ENCODE measurements at regions not wholly inside any gene's neighbourhood (a gene's known extent, or its start where the extent isn't known, plus 50 kb on each side); places are given as distances from the start of the nearest gene placed in this dataset.

DNA sequence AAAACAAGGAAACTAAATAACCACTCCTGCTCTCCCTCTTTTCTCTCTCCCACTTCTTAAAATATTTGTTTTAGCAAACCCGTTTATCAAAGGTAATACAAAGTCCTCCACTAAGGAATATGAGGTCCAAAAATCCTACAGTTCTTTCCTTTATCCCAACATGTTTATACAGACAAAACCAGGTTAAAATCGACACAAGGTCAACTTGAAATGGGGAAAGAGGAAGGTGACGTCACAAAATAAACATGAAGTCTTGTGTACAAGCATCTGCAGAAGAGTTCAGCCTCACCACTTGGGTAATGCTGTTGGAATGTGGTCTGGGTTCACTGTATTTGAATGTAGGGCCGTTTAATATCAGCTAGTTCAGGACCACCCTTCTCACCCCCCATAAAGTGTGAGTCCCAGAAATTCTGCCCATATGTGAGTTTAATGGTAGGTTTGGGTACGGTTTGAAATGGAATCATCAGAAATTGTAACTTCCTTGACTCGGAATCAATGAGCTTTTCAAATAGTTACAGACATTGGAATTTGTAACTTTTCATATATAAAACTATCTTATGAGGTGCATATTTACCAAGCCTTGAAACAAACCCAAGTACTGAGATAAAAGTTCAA, 120.0 kb upstream of the SLC38A2 start:
- DNase-seq: no peak
- Histone ChIP-seq H3K9me3 (ENCODE audit: control extremely low read depth in 1 of 5, control insufficient read depth in 4 of 5, insufficient read depth in 2 of 5, low read depth in 1 of 5, low read length in 4 of 5) (no peaks in the 10 kb centered on the region), H3K4me1 (ENCODE audit: control extremely low read depth in 1 of 4, control insufficient read depth in 4 of 4, insufficient read depth in 4 of 4, low read length in 3 of 4) (peaks cover 0 to 7% (median 2%) of the 10 kb centered on the region in 4 experiments), H3K27ac (ENCODE audit: insufficient read depth in 1 of 2, low read depth in 1 of 2, low read length in 2 of 2, poor library complexity in 1 of 2, severe bottlenecking in 2 of 2) (no peak overlapping the region), H3K4me3 (ENCODE audit: control insufficient read depth in 1 of 7, extremely low read depth in 1 of 7, insufficient read depth in 4 of 7, low read depth in 2 of 7, low read length in 6 of 7) (no peak overlapping the region), H3K36me3 (ENCODE audit: control insufficient read depth in 4 of 4, insufficient read depth in 4 of 4, low read length in 3 of 4) (peaks cover 0 to 2% (median 0%) of the 10 kb centered on the region in 4 experiments), H3K27me3 (replicated peaks in 2 of 5; ENCODE audit: control insufficient read depth in 4 of 5, insufficient read depth in 5 of 5, low read length in 4 of 5) (no peaks in the 10 kb centered on the region)
- WGBS (ENCODE audit: insufficient coverage): 95% methylated on average over 2 of the region's 6 CpGs
- ChIA-PET CTCF (no interaction called here), POLR2A (interaction anchor here (0.6 kb wide), 1 partner anchor 17 kb away, joined by 3 read pairs; no protein-coding TSS in a partner anchor)

DNA sequence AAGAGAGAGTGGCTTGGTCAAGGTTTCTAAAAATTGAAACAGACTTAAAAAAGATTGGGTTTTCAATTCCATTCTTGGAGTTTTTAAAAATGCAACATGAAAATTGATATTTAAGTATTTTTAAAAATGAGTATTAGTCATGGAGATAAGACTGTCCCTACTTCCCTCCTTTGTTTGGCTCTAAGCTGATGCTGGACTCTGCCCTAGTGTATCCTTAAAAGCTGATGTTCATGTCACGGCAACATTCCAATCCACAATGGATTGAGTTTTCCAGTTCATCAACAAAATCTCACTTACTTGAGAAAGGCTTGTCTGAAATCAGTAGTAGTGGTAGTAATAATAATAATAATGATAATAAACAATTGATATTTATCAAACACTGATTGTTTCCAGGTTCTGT, 119.0 kb upstream of the SLC38A2 start:
- Histone ChIP-seq H3K27ac (ENCODE audit: insufficient read depth in 1 of 2, low read depth in 1 of 2, low read length in 2 of 2, poor library complexity in 1 of 2, severe bottlenecking in 2 of 2) (no peak overlapping the region), H3K4me1 (ENCODE audit: control extremely low read depth in 1 of 4, control insufficient read depth in 4 of 4, insufficient read depth in 4 of 4, low read length in 3 of 4) (peaks cover 0 to 17% (median 9%) of the 10 kb centered on the region in 4 experiments), H3K4me3 (ENCODE audit: control insufficient read depth in 1 of 7, extremely low read depth in 1 of 7, insufficient read depth in 4 of 7, low read depth in 2 of 7, low read length in 6 of 7) (no peak overlapping the region), H3K9me3 (ENCODE audit: control extremely low read depth in 1 of 5, control insufficient read depth in 4 of 5, insufficient read depth in 2 of 5, low read depth in 1 of 5, low read length in 4 of 5) (no peaks in the 10 kb centered on the region), H3K27me3 (replicated peaks in 2 of 5; ENCODE audit: control insufficient read depth in 4 of 5, insufficient read depth in 5 of 5, low read length in 4 of 5) (no peaks in the 10 kb centered on the region), H3K36me3 (ENCODE audit: control insufficient read depth in 4 of 4, insufficient read depth in 4 of 4, low read length in 3 of 4) (no peaks in the 10 kb centered on the region)
- POLR2A ChIA-PET: interaction anchor here (0.7 kb wide), 1 partner anchor 157 kb away, joined by 3 read pairs; no protein-coding TSS in a partner anchor
- WGBS (ENCODE audit: insufficient coverage): no CpG with 5 or more reads among the region's 1 CpG
- CTCF ChIA-PET: no interaction called here
- no peak for DNase-seq

DNA sequence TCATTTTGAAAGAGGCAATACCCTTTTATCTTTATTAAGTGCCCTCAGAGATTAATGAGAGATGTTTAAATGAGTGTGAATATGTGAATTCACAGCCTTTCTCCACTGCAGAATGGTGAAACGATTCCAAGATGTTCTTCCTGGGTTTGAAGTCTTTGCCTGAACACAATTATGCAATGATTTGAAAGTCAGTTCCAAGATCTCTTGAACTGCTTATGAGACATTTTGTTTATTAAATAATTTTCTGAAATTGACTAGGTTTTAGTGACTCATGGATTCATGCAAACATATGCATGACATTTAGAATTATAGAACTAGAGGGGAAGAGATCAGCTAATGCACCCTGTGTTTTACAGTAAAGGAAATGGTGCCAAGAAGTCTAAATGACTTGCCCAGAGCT, 118.1 kb upstream of the SLC38A2 start:
- DNase-seq: no peak
- ChIA-PET CTCF (no interaction called here), POLR2A (no interaction called here)
- Histone ChIP-seq H3K9me3 (ENCODE audit: control extremely low read depth in 1 of 5, control insufficient read depth in 4 of 5, insufficient read depth in 2 of 5, low read depth in 1 of 5, low read length in 4 of 5) (no peaks in the 10 kb centered on the region), H3K27ac (ENCODE audit: insufficient read depth in 1 of 2, low read depth in 1 of 2, low read length in 2 of 2, poor library complexity in 1 of 2, severe bottlenecking in 2 of 2) (no peak overlapping the region), H3K36me3 (ENCODE audit: control insufficient read depth in 4 of 4, insufficient read depth in 4 of 4, low read length in 3 of 4) (no peaks in the 10 kb centered on the region), H3K4me1 (ENCODE audit: control extremely low read depth in 1 of 4, control insufficient read depth in 4 of 4, insufficient read depth in 4 of 4, low read length in 3 of 4) (peaks cover 0 to 23% (median 9%) of the 10 kb centered on the region in 4 experiments), H3K4me3 (ENCODE audit: control insufficient read depth in 1 of 7, extremely low read depth in 1 of 7, insufficient read depth in 4 of 7, low read depth in 2 of 7, low read length in 6 of 7) (no peak overlapping the region), H3K27me3 (replicated peaks in 2 of 5; ENCODE audit: control insufficient read depth in 4 of 5, insufficient read depth in 5 of 5, low read length in 4 of 5) (no peaks in the 10 kb centered on the region)
- WGBS (ENCODE audit: insufficient coverage): no CpG with 5 or more reads among the region's 1 CpG

DNA sequence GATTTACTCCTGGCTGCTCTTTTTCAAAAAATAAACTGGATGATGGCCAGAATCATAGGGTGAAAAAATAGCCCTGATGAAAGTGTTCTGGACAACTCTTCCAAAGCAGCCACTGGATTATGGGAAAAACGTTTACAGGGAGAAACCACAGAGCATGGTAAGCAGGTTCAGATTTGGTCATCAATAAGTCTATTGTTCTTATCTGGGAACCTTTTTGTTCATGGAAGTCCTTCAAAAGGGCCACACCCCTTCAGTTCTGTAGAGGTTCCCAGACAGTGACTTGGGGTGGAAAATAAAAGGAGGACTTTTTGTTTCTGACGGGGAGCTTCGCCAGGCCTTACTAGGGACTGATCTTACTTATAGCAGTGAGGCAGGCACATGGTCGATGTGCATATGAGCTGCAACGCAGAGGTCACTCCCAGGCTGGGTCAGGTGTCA, 117.4 kb upstream of the SLC38A2 start:
- 96% methylated on average over 5 of the region's 5 CpGs for WGBS (ENCODE audit: insufficient coverage)
- no peaks in the 10 kb centered on the region for H3K27me3 ChIP-seq (replicated peaks in 2 of 5; ENCODE audit: control insufficient read depth in 4 of 5, insufficient read depth in 5 of 5, low read length in 4 of 5)
- CTCF ChIA-PET: interaction anchor here (0.8 kb wide), 1 partner anchor 57 kb away, joined by 4 read pairs; no protein-coding TSS in a partner anchor
- DNase-seq: no peak
- H3K4me1 ChIP-seq (ENCODE audit: control extremely low read depth in 1 of 4, control insufficient read depth in 4 of 4, insufficient read depth in 4 of 4, low read length in 3 of 4): peaks cover 0 to 23% (median 9%) of the 10 kb centered on the region in 4 experiments
- peaks cover 0 to 3% (median 0%) of the 10 kb centered on the region in 4 experiments for H3K36me3 ChIP-seq (ENCODE audit: control insufficient read depth in 4 of 4, insufficient read depth in 4 of 4, low read length in 3 of 4)
- no peak overlapping the region for H3K4me3 ChIP-seq (ENCODE audit: control insufficient read depth in 1 of 7, extremely low read depth in 1 of 7, insufficient read depth in 4 of 7, low read depth in 2 of 7, low read length in 6 of 7)
- no peaks in the 10 kb centered on the region for H3K9me3 ChIP-seq (ENCODE audit: control extremely low read depth in 1 of 5, control insufficient read depth in 4 of 5, insufficient read depth in 2 of 5, low read depth in 1 of 5, low read length in 4 of 5)
- POLR2A ChIA-PET: no interaction called here
- no peak overlapping the region for H3K27ac ChIP-seq (ENCODE audit: insufficient read depth in 1 of 2, low read depth in 1 of 2, low read length in 2 of 2, poor library complexity in 1 of 2, severe bottlenecking in 2 of 2)

DNA sequence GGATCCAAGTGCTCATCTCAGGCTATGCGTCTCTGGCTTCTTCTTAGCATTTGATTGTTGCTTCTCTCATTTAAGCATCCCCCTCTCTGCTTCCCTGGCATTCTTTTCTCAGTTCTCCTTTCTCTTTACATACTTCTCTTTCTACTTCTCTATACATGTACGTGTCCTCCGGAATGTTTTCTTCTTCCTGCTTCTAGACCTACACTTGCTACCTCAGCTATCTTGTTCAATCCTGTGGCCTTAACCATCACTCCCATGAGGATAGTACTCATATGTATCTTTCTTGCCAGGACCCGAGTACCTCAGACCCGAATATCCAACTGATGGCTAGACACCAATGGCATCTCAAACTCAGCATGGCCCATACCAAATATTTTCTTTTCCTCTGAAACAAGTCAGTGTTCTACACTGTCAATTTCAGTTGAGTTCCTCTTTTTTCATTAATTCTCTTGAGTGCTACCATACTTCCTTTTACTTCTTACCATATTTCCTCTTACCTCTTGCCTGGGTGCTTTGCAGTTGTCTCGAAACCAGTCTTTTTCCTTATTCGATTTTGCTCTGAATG, 115.1 kb upstream of the SLC38A2 start:
- peak; percentile 21 to 79 (median 61) for DNase-seq
- Histone ChIP-seq H3K36me3 (ENCODE audit: control insufficient read depth in 4 of 4, insufficient read depth in 4 of 4, low read length in 3 of 4) (peaks cover 0 to 3% (median 0%) of the 10 kb centered on the region in 4 experiments), H3K4me1 (ENCODE audit: control extremely low read depth in 1 of 4, control insufficient read depth in 4 of 4, insufficient read depth in 4 of 4, low read length in 3 of 4) (peaks cover 0 to 34% (median 19%) of the 10 kb centered on the region in 4 experiments), H3K27me3 (replicated peaks in 2 of 5; ENCODE audit: control insufficient read depth in 4 of 5, insufficient read depth in 5 of 5, low read length in 4 of 5) (no peaks in the 10 kb centered on the region), H3K9me3 (ENCODE audit: control extremely low read depth in 1 of 5, control insufficient read depth in 4 of 5, insufficient read depth in 2 of 5, low read depth in 1 of 5, low read length in 4 of 5) (no peaks in the 10 kb centered on the region), H3K4me3 (ENCODE audit: control insufficient read depth in 1 of 7, extremely low read depth in 1 of 7, insufficient read depth in 4 of 7, low read depth in 2 of 7, low read length in 6 of 7) (no peak overlapping the region), H3K27ac (ENCODE audit: insufficient read depth in 1 of 2, low read depth in 1 of 2, low read length in 2 of 2, poor library complexity in 1 of 2, severe bottlenecking in 2 of 2) (no peak overlapping the region)
- ChIA-PET POLR2A (no interaction called here), CTCF (no interaction called here)
- WGBS (ENCODE audit: insufficient coverage): 67% methylated on average over 5 of the region's 7 CpGs

DNA sequence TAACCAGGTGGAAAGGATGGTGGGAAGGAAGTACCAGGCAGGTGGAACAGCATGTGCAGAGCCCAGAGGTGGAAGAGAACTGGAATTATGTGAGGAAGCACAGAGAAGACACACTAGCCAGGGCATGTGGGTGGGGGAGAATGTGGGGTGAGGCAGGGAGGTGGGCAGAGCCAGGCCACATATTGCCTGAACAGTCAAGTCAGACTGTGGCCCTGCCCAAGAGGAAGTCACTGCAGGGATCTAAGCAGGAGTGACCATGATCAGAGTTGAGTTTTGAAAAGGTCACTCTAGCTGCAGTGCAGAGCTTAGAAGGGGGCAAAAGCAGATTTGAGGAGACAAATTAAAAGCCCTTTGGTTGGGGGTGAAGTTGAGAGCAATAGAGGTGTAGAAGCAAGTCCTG, 114.0 kb upstream of the SLC38A2 start:
- Histone ChIP-seq H3K4me1 (ENCODE audit: control extremely low read depth in 1 of 4, control insufficient read depth in 4 of 4, insufficient read depth in 4 of 4, low read length in 3 of 4) (peaks cover 0 to 38% (median 24%) of the 10 kb centered on the region in 4 experiments), H3K27ac (ENCODE audit: insufficient read depth in 1 of 2, low read depth in 1 of 2, low read length in 2 of 2, poor library complexity in 1 of 2, severe bottlenecking in 2 of 2) (no peak overlapping the region), H3K9me3 (ENCODE audit: control extremely low read depth in 1 of 5, control insufficient read depth in 4 of 5, insufficient read depth in 2 of 5, low read depth in 1 of 5, low read length in 4 of 5) (no peaks in the 10 kb centered on the region), H3K4me3 (ENCODE audit: control insufficient read depth in 1 of 7, extremely low read depth in 1 of 7, insufficient read depth in 4 of 7, low read depth in 2 of 7, low read length in 6 of 7) (no peak overlapping the region), H3K27me3 (replicated peaks in 2 of 5; ENCODE audit: control insufficient read depth in 4 of 5, insufficient read depth in 5 of 5, low read length in 4 of 5) (no peaks in the 10 kb centered on the region), H3K36me3 (ENCODE audit: control insufficient read depth in 4 of 4, insufficient read depth in 4 of 4, low read length in 3 of 4) (peaks cover 0 to 3% (median 0%) of the 10 kb centered on the region in 4 experiments)
- POLR2A ChIA-PET: no interaction called here
- DNase-seq: no peak
- CTCF ChIA-PET: no interaction called here

DNA sequence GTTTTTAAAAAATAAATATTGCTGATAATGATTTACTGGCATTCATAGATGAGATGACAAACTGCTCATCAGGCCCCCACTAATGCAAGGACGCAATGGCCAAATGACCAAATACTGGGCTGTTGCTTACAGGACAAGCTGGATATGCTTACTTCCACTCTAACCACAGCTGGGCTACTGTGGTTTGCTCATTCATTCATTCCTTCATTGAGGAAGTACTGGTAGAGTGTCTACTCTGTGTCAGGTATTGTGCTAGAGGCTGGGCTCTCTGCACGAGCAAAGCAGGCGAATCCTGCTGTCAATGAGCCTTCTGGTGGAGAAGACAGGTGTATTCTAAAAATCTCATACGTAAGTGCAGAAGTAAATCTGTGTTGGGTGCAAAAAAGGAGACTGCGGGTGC, 113.3 kb upstream of the SLC38A2 start:
- 98% methylated on average over 5 of the region's 5 CpGs for WGBS (ENCODE audit: insufficient coverage)

More for the DNA sequence above, 113.3 kb upstream of the SLC38A2 start:
- POLR2A ChIA-PET: no interaction called here
- Histone ChIP-seq H3K27ac (ENCODE audit: insufficient read depth in 1 of 2, low read depth in 1 of 2, low read length in 2 of 2, poor library complexity in 1 of 2, severe bottlenecking in 2 of 2) (no peak overlapping the region), H3K36me3 (ENCODE audit: control insufficient read depth in 4 of 4, insufficient read depth in 4 of 4, low read length in 3 of 4) (peaks cover 0 to 3% (median 0%) of the 10 kb centered on the region in 4 experiments), H3K4me3 (ENCODE audit: control insufficient read depth in 1 of 7, extremely low read depth in 1 of 7, insufficient read depth in 4 of 7, low read depth in 2 of 7, low read length in 6 of 7) (no peak overlapping the region), H3K9me3 (ENCODE audit: control extremely low read depth in 1 of 5, control insufficient read depth in 4 of 5, insufficient read depth in 2 of 5, low read depth in 1 of 5, low read length in 4 of 5) (no peaks in the 10 kb centered on the region), H3K4me1 (ENCODE audit: control extremely low read depth in 1 of 4, control insufficient read depth in 4 of 4, insufficient read depth in 4 of 4, low read length in 3 of 4) (peaks cover 0 to 38% (median 24%) of the 10 kb centered on the region in 4 experiments), H3K27me3 (replicated peaks in 2 of 5; ENCODE audit: control insufficient read depth in 4 of 5, insufficient read depth in 5 of 5, low read length in 4 of 5) (no peaks in the 10 kb centered on the region)
- CTCF ChIA-PET: no interaction called here
- no peak for DNase-seq
